Right renal cortex interstitium (tissue), 3 donors: ENCODE measurements at regions not wholly inside any gene's neighbourhood (a gene's known extent, or its start where the extent isn't known, plus 50 kb on each side); places are given as distances from the start of the nearest gene placed in this dataset.
A peak's percentile ranks its signal among the peaks of the same experiment; 100 is the strongest.

ENCODE experiments used
- DNase-seq, 3 donors: peaks; one replicate each; pipeline ENCODE4 v3.0.0-alpha.2; 2013; ENCODE audit warnings: low read depth in 3 of 3, low spot score in 2 of 3

DNA sequence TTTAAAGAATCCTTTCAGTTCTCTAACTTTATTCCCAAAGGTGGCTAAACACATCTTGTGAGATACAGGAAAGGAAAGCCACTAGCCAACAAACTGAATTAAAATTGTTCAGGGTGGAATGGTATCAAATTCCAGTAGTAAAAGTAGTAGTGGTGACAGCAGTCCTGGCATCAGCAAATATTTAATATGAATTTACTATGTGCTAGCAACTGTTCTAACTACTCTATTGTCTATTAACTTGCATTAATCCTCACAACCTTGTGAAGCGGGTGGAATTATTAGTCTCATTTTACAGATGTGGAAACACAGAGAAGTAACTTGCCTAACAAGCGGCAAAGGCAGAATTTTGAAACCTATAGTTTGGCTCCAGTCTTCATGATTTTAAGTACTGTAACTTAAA, 130.1 kb downstream of the KLF12 start:
- DNase-seq: no peak

DNA sequence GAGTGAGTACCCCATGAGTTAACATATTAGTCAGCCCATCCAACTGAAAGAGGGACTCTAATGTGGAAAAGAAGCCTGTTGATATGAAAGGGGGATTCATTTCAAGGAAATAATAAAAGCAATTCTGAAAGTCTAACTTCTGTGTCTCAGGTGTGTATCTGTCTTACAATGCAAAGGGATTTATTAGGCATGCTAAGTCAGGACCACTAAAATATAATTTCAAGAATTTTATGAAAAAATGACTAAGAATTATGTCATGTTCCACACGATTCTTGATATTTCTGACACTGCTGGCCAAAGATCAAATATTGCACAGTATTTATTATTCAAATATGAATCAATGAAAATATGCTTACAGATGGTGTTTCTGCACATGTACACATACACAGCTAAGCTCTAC, 130.8 kb downstream of the KLF12 start:
- DNase-seq: no peak

GRCh38 chr13:74000876-74001275, 133.3 kb downstream of the KLF12 start:
- no peak for DNase-seq

DNA sequence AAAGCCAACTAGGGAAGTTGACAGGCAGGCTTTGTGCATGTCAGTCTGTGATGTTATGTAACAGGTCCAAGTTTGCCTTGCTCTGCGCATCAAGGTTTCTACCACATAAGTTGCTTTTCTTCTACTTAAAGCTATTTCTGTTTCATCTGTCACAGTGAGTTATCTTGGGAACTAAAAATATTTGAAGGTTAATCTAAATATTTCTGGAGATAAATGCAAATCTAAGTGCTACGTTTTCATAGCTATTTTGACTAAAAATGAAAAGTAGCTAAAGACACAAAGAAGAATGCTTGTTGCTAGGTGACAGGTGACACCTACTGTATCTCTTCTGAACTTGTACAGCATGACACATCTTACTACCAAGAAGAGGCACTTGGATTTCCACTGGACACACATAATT, 135.6 kb downstream of the KLF12 start:
- DNase-seq: no peak

DNA sequence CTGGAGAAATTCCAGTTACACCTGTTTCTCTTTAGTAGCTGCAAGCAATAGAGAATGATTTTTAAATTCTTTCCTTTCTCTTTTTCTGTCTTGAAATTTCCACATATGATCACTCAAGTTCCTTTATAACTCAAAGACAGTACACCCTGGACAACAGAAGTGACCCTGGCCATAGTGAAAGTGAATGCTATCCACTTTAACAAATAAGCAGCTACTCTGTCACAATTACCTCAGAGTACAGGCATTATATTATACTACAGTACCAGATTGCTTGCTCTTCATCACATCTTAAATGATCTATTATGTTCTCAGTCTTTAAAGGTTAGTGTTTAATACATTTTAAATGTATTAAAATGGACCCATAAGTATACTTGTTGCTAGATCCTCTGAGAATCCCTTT, 136.2 kb downstream of the KLF12 start:
- DNase-seq: no peak

GRCh38 chr13:73996569-73996968, 137.6 kb downstream of the KLF12 start:
- no peak for DNase-seq

DNA sequence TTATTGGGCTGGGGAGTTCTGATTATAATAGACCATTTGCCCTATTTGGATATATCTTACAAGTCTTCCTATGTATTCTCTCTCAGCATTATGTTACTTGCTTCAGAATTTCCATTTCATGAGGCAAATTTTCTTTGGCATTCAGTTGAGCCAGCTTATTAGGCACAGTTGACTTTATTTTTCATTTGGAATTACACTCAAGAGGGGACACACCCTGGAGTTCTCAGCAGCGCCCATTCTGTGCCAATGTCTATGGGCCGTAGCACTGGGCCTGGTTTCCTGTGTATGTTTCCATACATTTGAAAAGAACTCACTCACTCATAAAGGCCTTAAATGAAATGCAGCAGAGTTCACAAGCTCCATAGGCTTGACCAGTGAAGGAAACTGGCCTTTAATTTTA, 138.5 kb downstream of the KLF12 start:
- DNase-seq: no peak

DNA sequence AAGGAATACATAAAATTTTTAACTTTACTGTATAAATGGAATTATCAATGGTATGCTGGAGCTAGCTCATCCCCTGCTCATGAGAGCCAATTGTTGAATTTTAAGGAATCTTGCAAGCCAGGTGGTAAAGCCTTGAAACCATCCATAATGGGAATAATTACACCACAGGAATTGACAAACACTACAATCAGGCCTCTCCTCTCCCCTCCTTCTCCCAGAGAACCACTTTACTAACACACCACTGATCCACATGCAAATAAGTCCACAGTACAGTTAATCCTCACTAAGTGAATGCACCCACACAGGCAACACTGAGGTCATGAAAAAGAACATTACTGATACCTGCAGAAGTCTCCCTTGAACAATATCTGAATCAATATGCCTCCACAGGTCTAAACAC, 140.5 kb downstream of the KLF12 start:
- DNase-seq: no peak

GRCh38 chr13:73991884-73992283, 142.3 kb downstream of the KLF12 start:
- DNase-seq: no peak

DNA sequence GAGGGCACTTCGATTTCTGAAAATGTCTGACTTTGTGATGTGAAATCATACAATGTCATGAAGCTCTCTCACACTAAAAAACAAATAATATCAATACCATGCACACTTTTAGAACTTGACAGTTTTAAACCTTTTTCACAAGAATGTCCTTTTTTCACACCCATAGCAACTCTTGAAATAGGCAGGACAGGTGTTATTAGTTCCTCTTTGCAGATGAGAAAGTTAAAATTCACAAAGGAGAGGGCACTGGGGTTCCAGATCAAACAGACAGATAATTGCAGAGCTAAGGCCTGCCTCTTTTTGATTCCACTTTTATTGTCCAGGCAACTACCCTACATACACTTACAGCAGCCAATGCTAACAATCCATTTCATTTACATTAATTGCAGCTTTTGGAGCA, 142.8 kb downstream of the KLF12 start:
- no peak for DNase-seq

DNA sequence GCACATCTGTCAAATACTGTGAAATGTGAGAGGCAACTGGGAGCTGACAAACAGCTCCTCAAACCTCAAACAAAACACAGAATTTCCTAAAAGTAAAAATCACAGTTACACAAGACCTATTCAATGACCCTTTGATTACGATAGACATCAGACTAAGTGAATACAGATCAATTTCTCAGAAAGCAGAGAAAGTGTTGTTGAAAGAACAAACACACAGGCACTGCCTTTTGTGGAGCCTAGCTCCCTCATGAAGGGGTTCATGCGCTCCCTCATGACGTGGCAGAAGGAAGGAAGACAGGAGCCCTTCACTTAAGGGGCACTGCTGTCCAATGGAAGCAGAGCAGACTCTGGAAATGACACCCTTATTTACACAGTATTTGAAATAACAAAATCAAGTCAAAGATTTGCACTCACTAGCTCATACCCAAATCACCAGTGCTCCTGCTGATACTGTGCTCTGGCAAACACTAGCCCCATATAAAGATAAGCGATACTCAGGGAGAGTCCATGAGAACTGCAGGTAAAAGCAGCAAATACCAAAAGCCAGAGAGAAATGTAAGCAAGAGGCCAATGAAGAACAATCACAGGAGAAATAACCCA, 144.9 kb downstream of the KLF12 start:
- no peak for DNase-seq

- no peak for DNase-seq
These were observed 145.7 kb downstream of the KLF12 start for GRCh38 chr13:73988461-73988860.

GRCh38 chr13:73987618-73988017, 146.6 kb downstream of the KLF12 start:
- DNase-seq: no peak

- no peak for DNase-seq
These were observed 148.4 kb downstream of the KLF12 start for GRCh38 chr13:73985783-73986182.

- DNase-seq: no peak
These were observed 149.1 kb downstream of the KLF12 start for GRCh38 chr13:73984949-73985691.

GRCh38 chr13:73984201-73984600, 150.0 kb downstream of the KLF12 start:
- no peak for DNase-seq

GRCh38 chr13:73983109-73983508, 151.1 kb downstream of the KLF12 start:
- no peak for DNase-seq

GRCh38 chr13:73981595-73981994, 152.6 kb downstream of the KLF12 start:
- DNase-seq: peak in 1 of 3 donors; percentile 8

- no peak for DNase-seq
These were observed 158.4 kb downstream of the KLF12 start for GRCh38 chr13:73975767-73976166.

GRCh38 chr13:73974051-73974450, 160.2 kb downstream of the KLF12 start:
- DNase-seq: no peak

DNA sequence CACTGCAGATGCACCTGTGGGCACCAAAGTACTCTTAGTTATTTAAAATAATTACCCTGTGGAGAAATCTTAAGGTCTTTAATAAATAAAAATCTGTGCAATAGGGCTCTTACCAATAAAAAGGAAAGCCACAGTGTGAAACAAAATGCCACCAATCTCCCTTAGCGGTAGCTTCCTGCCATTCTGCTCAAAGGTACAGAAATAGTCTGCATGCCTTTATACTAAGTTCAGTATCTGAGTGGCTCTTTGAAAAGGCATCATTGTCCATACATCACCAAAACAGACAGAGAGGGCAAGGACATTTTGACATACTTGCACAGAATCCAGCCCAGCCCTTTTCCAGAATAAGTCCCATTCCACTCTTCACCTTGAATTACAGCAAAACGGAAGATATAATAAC, 161.0 kb downstream of the KLF12 start:
- no peak for DNase-seq

- no peak for DNase-seq
These were observed 161.7 kb downstream of the KLF12 start for GRCh38 chr13:73972545-73972944.

DNA sequence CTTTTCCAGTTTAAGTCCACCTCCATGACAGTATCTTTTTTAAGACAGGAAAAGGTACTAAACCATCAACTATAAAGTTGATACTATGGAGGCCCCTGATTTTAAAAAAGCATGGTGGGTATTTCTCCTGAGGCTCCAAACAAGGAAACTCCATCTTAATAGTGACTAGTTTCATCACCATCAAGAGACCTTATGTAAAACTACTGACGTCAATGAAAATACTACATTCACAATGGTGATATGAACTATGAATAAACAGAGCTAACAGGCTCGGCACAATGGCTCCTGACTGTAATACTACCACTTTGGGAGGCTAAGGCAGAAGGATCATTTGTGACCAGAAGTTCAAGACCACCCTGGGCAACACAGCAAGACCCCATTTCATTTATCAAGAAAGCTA, 162.7 kb downstream of the KLF12 start:
- DNase-seq: no peak
